Upper lobe of left lung (tissue), 4 donors: ENCODE measurements at regions not wholly inside any gene's neighbourhood (a gene's known extent, or its start where the extent isn't known, plus 50 kb on each side); places are given as distances from the start of the nearest gene placed in this dataset.

Experiments used
- POLR2A ChIP-seq, 4 donors: fragments of 450-650 bp; IDR thresholded peaks; one replicate each; pipeline ENCODE4 v1.5.1; 2016 to 2017; ENCODE audit warnings: antibody characterized with exemption in 4 of 4, mild to moderate bottlenecking in 2 of 4
- POLR2AphosphoS5 ChIP-seq, 2 donors: sonication (generic); formaldehyde crosslinking; IDR thresholded peaks; one replicate each; pipeline ENCODE4 v1.5.1; 2017; ENCODE audit warnings: antibody characterized with exemption in 2 of 2
- TF ChIP-seq, protein P1 (sequence below), 6 experiments: fragments of 450-650 bp in 4 of 6; fragments of 200-600 bp in 2 of 6; sonication (generic) in 2 of 6; IDR thresholded peaks; one replicate each; pipeline ENCODE4 v1.5.1; 2016 to 2019; ENCODE audit warnings: antibody characterized with exemption in 6 of 6

DNA sequence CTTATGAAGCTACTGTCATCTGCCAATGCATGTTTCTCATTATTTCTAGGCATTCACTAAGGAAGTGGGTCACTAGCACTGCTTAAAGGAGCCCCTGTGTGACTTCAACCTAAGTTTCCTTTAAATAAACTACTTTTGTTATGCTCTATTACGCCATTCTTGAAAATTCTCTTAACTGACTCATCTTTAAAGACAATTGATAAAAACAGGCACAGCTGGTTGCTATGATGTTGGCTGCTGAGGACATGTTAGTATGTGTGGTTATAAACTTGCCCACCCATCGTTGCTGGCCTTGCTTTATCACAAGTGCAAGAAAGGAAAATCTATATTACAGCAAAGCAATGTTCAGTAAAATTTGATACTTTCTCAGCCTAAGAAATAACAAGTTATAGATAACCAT lies 75.8 kb upstream of the CNTNAP4 start:
- TF ChIP-seq POLR2AphosphoS5 (IDR thresholded peaks at IDR 0.05): no peak
- TF ChIP-seq, protein P1, sequence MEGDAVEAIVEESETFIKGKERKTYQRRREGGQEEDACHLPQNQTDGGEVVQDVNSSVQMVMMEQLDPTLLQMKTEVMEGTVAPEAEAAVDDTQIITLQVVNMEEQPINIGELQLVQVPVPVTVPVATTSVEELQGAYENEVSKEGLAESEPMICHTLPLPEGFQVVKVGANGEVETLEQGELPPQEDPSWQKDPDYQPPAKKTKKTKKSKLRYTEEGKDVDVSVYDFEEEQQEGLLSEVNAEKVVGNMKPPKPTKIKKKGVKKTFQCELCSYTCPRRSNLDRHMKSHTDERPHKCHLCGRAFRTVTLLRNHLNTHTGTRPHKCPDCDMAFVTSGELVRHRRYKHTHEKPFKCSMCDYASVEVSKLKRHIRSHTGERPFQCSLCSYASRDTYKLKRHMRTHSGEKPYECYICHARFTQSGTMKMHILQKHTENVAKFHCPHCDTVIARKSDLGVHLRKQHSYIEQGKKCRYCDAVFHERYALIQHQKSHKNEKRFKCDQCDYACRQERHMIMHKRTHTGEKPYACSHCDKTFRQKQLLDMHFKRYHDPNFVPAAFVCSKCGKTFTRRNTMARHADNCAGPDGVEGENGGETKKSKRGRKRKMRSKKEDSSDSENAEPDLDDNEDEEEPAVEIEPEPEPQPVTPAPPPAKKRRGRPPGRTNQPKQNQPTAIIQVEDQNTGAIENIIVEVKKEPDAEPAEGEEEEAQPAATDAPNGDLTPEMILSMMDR (IDR thresholded peaks at IDR 0.05): no peak
- no peak for TF ChIP-seq POLR2A (IDR thresholded peaks at IDR 0.05)
